ENCODE measurements at regions not wholly inside any gene's neighbourhood (a gene's known extent, or its start where the extent isn't known, plus 50 kb on each side); places are given as distances from the start of the nearest gene placed in this dataset.

DNA sequence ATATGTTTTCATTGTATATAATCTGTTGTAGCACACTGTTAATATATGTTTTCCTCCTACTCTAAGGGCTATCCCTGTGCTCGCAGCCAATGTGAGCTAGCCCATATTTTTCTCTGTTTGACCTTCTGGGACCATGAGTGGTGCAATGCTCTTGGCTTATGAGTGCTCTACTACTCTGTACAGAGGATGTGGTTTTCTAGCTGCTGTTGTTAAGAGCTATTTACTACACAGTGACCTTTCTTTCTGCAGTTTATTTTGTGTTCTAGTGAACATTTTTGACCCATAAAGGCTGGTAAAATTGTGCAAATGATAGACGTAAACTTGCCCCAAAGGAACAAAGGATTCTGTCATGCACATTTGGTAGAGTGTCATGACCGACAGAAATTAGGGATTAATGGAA lies 84.1 kb upstream of the CPHXL start:
- H3K4me1 ChIP-seq (ENCODE audit: insufficient read depth, low read length): no peaks in the 10 kb centered on the region
- H2AFZ ChIP-seq (ENCODE audit: low read length): no peak overlapping the region
- H3K9ac ChIP-seq (ENCODE audit: insufficient read depth, low read depth, low read length): no peak overlapping the region
- in situ Hi-C loops (cut with HindIII; ENCODE audit: extremely low pct_ligation_motif_present, low pct_unique_long_range_greater_than_20kb) (no loop called here), intact Hi-C loops (cut with micrococcal nuclease; ENCODE audit: unreplicated experiment) (no loop called here)
- ChIA-PET POLR2A (no interaction called here), CTCF (ENCODE audit: low intra/inter-chr PET ratio, low total read pairs) (no interaction called here)
- no peaks in the 10 kb centered on the region for H3K9me3 ChIP-seq (ENCODE audit: low read length)
- DNase-seq (ENCODE audit: low spot score) (no peak), ATAC-seq (no peak), FAIRE-seq (no peak)
- no peak overlapping the region for H3K4me3 ChIP-seq (replicated peaks in 1 of 3; ENCODE audit: insufficient read depth in 1 of 3, low read depth in 2 of 3, low read length in 3 of 3)
- H3K27ac ChIP-seq (ENCODE audit: extremely low read length, insufficient read depth, low read length): no peak overlapping the region
- no TSS peak for BruUV-seq (replicated peaks)
- no peaks in the 10 kb centered on the region for H3K36me3 ChIP-seq (replicated peaks in 1 of 2; ENCODE audit: control insufficient read depth in 1 of 2, insufficient read depth in 2 of 2, low read length in 2 of 2)
- no peak for TF ChIP-seq ZNF460 (CRISPR knock-in tag; IDR thresholded peaks at IDR 0.05; ENCODE audit: borderline replicate concordance)
- H3K79me2 ChIP-seq (ENCODE audit: insufficient read depth, low read length): no peaks in the 10 kb centered on the region
- peaks cover 2 to 10% of the 10 kb centered on the region in 2 experiments; a peak in 3 of 5 replicates for H3K27me3 ChIP-seq (ENCODE audit: control insufficient read depth in 1 of 2, insufficient read depth in 2 of 2, low read length in 2 of 2)
- no peak overlapping the region for H3K4me2 ChIP-seq (ENCODE audit: low read depth, low read length)
- 30% methylated on average over 3 of the region's 3 CpGs for WGBS (ENCODE audit: low lambda C conversion rate)
- no peaks in the 10 kb centered on the region for H4K20me1 ChIP-seq (ENCODE audit: insufficient read depth, low read length)

DNA sequence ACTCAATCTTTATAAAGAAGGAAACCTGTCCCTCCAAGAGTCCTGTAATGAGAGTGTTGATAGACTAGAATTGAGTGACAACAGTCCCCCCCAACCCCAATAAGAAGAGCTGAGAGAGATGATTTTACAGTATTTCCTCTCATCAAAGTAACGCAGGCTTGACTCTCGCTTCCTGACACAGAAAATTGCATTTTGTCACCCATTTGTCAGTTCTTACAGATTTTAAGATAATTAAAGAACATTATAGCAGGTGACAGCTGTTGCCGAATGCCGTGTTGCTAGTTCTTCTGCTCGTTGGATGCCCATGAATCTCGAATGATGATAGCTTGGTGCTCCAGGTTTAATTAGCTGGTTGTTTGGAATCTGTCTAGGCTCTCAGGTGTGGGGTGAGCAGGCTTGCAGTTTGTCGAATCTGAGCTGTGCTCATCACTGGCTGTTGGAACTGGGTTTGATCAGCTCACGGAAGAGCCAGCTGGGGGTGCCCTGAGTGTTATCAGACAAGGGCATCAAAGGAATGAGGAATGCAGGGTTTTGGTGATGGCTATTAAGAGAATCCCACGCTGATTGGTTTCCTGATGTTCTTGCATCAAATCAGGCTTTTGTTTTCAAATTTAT lies 84.8 kb upstream of the CPHXL start:
- H3K27ac ChIP-seq (ENCODE audit: extremely low read length, insufficient read depth, low read length): no peak overlapping the region
- FAIRE-seq (no peak), ATAC-seq (no peak), DNase-seq (ENCODE audit: low spot score) (no peak)
- peaks cover 2 to 5% of the 10 kb centered on the region in 2 experiments; a peak in 3 of 5 replicates for H3K27me3 ChIP-seq (ENCODE audit: control insufficient read depth in 1 of 2, insufficient read depth in 2 of 2, low read length in 2 of 2)
- intact Hi-C loops (cut with micrococcal nuclease; ENCODE audit: unreplicated experiment): no loop called here
- H4K20me1 ChIP-seq (ENCODE audit: insufficient read depth, low read length): no peaks in the 10 kb centered on the region
- POLR2A ChIA-PET: no interaction called here
- WGBS (ENCODE audit: low lambda C conversion rate): 22% methylated on average over 9 of the region's 9 CpGs
- H3K9ac ChIP-seq (ENCODE audit: insufficient read depth, low read depth, low read length): no peak overlapping the region
- BruUV-seq (replicated peaks): no TSS peak
- H3K4me1 ChIP-seq (ENCODE audit: insufficient read depth, low read length): no peaks in the 10 kb centered on the region
- CTCF ChIA-PET (ENCODE audit: low intra/inter-chr PET ratio, low total read pairs): no interaction called here
- H3K4me3 ChIP-seq (replicated peaks in 1 of 3; ENCODE audit: insufficient read depth in 1 of 3, low read depth in 2 of 3, low read length in 3 of 3): no peak overlapping the region
- no peaks in the 10 kb centered on the region for H3K36me3 ChIP-seq (replicated peaks in 1 of 2; ENCODE audit: control insufficient read depth in 1 of 2, insufficient read depth in 2 of 2, low read length in 2 of 2)
- no peak overlapping the region for H2AFZ ChIP-seq (ENCODE audit: low read length)
- no peaks in the 10 kb centered on the region for H3K79me2 ChIP-seq (ENCODE audit: insufficient read depth, low read length)
- no peak overlapping the region for H3K4me2 ChIP-seq (ENCODE audit: low read depth, low read length)
- in situ Hi-C loops (cut with HindIII; ENCODE audit: extremely low pct_ligation_motif_present, low pct_unique_long_range_greater_than_20kb): no loop called here
- no peaks in the 10 kb centered on the region for H3K9me3 ChIP-seq (ENCODE audit: low read length)
- TF ChIP-seq RFX3 (CRISPR knock-in tag; IDR thresholded peaks at IDR 0.05): no peak
- no peak for TF ChIP-seq RFX1 (IDR thresholded peaks at IDR 0.05)
- no peak for TF ChIP-seq FOXP1 (IDR thresholded peaks at IDR 0.05)
- TF ChIP-seq FOXP1 (CRISPR knock-in tag; IDR thresholded peaks at IDR 0.05): no peak
- TF ChIP-seq, protein P1, sequence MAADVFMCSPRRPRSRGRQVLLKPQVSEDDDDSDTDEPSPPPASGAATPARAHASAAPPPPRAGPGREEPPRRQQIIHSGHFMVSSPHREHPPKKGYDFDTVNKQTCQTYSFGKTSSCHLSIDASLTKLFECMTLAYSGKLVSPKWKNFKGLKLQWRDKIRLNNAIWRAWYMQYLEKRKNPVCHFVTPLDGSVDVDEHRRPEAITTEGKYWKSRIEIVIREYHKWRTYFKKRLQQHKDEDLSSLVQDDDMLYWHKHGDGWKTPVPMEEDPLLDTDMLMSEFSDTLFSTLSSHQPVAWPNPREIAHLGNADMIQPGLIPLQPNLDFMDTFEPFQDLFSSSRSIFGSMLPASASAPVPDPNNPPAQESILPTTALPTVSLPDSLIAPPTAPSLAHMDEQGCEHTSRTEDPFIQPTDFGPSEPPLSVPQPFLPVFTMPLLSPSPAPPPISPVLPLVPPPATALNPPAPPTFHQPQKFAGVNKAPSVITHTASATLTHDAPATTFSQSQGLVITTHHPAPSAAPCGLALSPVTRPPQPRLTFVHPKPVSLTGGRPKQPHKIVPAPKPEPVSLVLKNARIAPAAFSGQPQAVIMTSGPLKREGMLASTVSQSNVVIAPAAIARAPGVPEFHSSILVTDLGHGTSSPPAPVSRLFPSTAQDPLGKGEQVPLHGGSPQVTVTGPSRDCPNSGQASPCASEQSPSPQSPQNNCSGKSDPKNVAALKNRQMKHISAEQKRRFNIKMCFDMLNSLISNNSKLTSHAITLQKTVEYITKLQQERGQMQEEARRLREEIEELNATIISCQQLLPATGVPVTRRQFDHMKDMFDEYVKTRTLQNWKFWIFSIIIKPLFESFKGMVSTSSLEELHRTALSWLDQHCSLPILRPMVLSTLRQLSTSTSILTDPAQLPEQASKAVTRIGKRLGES (CRISPR knock-in tag; IDR thresholded peaks at IDR 0.05; ENCODE audit: borderline replicate concordance): no peak
- no peak for TF ChIP-seq ZNF17 (CRISPR knock-in tag; IDR thresholded peaks at IDR 0.05)
- TF ChIP-seq, protein P2, sequence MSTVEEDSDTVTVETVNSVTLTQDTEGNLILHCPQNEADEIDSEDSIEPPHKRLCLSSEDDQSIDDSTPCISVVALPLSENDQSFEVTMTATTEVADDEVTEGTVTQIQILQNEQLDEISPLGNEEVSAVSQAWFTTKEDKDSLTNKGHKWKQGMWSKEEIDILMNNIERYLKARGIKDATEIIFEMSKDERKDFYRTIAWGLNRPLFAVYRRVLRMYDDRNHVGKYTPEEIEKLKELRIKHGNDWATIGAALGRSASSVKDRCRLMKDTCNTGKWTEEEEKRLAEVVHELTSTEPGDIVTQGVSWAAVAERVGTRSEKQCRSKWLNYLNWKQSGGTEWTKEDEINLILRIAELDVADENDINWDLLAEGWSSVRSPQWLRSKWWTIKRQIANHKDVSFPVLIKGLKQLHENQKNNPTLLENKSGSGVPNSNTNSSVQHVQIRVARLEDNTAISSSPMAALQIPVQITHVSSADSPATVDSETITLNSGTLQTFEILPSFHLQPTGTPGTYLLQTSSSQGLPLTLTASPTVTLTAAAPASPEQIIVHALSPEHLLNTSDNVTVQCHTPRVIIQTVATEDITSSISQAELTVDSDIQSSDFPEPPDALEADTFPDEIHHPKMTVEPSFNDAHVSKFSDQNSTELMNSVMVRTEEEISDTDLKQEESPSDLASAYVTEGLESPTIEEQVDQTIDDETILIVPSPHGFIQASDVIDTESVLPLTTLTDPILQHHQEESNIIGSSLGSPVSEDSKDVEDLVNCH (CRISPR knock-in tag; IDR thresholded peaks at IDR 0.05): no peak
- no peak for TF ChIP-seq TCF12 (IDR thresholded peaks at IDR 0.05)
- TF ChIP-seq TCF12 (CRISPR knock-in tag; IDR thresholded peaks at IDR 0.05): no peak
- no peak for TF ChIP-seq U2AF1 (optimal IDR thresholded peaks at IDR 0.05; ENCODE audit: low read depth, low read length)
- no peak for TF ChIP-seq SOX6 (IDR thresholded peaks at IDR 0.05)
- no peak for TF ChIP-seq SOX6 (CRISPR knock-in tag; IDR thresholded peaks at IDR 0.05)
- no peak for TF ChIP-seq TRIM24 (CRISPR knock-in tag; IDR thresholded peaks at IDR 0.05)
- no peak for TF ChIP-seq CHD2 (IDR thresholded peaks at IDR 0.05; ENCODE audit: low read depth, low read length)
- TF ChIP-seq JUND (CRISPR knock-in tag; IDR thresholded peaks at IDR 0.05): no peak
- TF ChIP-seq NCOR1 (IDR thresholded peaks at IDR 0.05; ENCODE audit: borderline replicate concordance, low read length): no peak
- no peak for TF ChIP-seq RNF2 (conservative IDR thresholded peaks at IDR 0.05; ENCODE audit: low read depth)

All from HepG2 (cell line).